NCI-H526 (cell line): ENCODE measurements at regions not wholly inside any gene's neighbourhood (a gene's known extent, or its start where the extent isn't known, plus 50 kb on each side); places are given as distances from the start of the nearest gene placed in this dataset.
"Not testable (repeated sequence)": the region's sequence is repeated elsewhere in the genome, so short reads cannot be mapped to it uniquely, and the experiment has no call there.

Source experiments
- DNase-seq, 2 experiments: peaks; one replicate each; lab custom pipeline; 2025; lab: John Stamatoyannopoulos, UW

DNA sequence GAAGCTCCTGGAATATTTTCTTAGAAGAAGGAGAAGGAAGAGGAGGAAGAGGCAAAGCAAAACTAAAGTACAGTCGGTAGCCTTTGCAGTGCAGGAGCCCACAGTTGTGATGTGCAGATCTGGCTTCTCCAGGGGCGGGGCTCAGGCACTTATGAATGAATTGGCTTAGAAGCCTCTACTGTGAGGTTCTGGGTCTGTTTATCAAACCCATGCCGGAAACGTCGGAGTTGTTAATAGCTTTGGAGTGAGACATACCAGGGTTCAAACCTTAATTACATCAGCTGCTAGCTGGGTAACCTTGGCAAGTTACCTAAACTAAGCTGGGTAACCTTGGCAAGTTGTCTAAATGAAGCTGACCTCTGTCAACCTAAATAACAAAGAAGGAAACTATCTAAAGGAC, 89.3 kb upstream of the PITRM1 start:
- no peak for DNase-seq

GRCh38 chr10:3260066-3260834, 87.7 kb upstream of the PITRM1 start:
- no peak for DNase-seq

- no peak for DNase-seq
These were observed 86.9 kb upstream of the PITRM1 start for GRCh38 chr10:3259499-3259898.

- DNase-seq = no peak
These were observed 85.8 kb upstream of the PITRM1 start for GRCh38 chr10:3258394-3258793.

DNA sequence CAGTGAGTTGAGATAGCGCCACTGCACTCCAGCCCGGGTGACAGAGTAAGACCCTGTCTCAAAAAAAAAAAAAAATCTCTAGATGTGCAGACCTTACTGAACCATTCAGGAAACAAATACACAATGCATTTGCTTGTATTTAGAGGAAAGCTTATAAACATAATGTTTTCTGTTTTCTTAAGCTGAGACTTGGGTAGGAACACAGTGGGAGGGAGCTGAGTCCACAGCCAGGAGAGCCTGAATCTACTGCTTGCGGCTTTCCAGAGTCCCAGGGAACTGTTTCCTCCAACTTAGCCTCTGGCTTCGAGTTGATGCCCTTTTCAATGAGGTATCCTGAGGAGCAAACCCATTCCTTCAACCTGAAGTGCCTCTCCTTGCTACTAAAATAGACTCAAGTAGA, 83.0 kb upstream of the PITRM1 start:
- no peak for DNase-seq

DNA sequence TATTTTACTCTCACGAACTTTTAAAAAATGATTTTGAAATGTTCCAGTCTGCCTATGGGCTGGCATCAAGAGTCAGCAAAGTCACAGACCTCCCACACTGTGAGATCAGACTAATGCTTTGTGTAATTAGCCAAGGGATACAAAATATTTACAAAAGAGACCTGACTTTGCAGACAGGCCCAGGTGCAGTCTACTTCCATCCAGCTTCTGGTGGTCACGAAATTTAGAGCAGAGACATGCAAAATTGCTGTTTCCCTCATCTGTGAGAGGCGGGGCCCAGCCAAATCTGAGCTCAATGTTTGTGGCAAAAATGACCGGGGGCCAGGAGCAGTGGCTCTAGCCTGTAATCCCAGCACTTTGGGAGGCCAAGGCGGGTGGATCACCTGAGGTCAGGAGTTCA, 82.5 kb upstream of the PITRM1 start:
- no peak for DNase-seq

DNA sequence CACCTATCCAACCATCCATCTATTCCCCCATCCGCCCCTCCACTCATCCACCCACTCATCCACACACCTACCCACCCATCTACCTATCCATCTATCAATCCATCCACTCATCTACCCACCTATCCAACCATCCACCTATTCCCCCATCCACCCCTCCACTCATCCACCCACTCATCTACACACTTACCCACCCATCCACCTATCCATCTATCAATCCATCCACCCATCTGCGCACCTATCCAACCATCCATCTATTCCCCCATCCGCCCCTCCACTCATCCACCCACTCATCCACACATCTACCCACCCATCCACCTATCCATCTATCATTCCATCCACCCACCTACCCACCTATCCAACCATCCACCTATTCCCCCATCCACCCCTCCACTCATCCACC, 81.4 kb upstream of the PITRM1 start:
- not testable (repeated sequence) for DNase-seq

DNA sequence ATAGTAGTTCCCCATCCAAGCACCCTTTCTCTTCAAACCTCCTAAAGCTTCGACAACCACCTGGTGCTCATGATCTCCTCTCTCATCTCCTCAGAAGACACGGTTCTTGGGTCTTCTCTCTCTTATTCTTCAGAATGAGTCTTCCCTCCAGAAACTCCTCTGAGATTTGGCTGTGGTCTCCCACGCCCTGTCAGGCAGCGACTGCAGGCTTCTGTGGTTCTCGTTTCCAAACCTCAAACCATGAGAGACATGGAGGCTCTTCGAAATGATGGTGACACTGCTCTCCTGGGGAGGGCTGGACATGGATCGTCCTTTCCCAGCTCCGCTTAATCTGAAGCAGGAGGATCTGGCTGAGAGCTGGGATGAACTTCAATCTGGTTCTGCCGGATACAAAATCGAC, 78.6 kb upstream of the PITRM1 start:
- DNase-seq = no peak

GRCh38 chr10:3249307-3249889, 76.8 kb upstream of the PITRM1 start:
- DNase-seq = no peak

DNA sequence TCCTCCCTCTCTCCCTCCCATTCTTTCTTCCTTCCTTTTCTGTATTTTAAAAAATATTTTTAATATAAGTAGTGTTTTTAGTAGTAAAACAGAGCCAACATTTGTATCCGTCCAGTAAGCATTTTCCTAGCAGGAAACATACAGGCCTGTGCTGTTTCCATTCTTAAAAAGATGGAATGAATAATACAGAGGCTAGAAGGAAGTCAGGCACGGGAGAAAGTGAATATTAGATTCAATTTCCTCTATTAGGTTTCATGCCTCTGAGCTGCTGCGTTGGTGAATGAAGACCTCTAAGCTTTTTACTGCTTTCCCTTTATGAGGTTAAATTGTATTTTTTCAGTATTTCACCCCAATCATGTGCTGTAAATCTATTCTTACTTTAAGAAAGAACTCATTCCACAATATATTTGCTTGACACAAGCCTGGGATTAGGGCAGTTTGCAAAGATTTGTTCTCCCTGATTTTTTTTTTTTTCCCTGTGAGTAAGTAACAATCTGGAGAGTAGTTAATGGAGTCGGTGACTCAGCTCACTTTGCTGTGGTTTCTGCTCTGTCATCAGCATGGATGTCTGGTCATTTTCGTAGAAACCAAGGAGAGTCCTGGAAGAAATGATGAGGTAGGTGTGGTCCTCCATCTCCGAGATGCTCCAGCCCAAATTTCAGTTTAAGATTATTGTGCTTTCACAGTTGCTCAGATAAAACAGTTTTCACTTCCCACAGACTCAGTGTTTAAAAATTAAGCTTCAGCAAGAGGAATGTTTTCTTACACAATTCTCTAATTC, 76.1 kb upstream of the PITRM1 start:
- no peak for DNase-seq

DNA sequence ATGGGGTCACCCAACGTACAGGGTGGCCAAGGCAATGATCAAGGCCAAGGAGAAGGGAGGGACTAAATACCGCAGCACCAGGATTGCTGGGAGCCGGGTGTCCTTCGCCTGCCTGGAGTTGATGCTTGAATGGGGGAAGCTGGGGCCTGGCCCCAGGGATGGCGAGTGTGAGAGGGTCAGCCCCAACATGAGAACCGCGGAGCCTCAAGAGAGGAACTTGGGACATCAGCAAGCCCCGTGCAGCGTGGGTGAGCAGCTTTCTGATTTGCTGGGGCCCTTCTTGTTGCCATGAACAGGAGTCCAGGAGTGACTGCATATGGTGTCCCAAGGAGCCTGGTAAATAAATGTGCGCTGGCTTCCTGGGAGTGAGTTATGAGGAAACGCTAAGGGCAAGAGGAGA, 72.8 kb upstream of the PITRM1 start:
- DNase-seq = no peak

GRCh38 chr10:3241967-3242650, 69.5 kb upstream of the PITRM1 start:
- no peak for DNase-seq

DNA sequence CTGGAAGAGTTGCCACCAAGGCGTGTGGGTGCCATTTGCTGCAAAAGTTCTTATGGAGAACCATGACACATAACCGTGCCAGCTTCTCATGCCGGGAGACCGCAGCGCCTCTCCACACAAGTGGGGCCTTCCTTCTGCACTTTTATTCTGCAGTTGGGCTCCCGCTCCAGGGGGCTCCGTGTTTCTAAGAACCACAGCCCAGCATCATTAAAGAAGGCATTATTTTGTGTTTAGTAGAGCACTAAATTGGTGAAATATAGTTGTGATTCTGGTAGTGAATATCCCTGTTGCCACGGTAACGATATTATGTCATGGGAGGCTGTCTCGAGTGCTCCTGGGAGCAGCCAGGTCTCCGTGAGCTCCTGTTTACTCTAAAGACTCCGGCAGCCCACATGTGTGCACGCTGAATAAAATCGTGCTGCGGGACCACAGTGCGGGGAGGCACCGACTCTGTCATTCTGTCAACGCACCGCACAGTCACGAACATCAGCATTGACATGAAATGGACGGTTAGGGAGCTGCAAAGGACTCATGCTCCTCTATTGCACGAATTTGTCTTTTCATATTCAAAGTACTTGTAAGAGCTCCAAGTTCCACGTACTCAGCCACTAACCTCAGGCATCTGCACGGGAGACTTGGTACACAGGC, 68.8 kb upstream of the PITRM1 start:
- no peak for DNase-seq

DNA sequence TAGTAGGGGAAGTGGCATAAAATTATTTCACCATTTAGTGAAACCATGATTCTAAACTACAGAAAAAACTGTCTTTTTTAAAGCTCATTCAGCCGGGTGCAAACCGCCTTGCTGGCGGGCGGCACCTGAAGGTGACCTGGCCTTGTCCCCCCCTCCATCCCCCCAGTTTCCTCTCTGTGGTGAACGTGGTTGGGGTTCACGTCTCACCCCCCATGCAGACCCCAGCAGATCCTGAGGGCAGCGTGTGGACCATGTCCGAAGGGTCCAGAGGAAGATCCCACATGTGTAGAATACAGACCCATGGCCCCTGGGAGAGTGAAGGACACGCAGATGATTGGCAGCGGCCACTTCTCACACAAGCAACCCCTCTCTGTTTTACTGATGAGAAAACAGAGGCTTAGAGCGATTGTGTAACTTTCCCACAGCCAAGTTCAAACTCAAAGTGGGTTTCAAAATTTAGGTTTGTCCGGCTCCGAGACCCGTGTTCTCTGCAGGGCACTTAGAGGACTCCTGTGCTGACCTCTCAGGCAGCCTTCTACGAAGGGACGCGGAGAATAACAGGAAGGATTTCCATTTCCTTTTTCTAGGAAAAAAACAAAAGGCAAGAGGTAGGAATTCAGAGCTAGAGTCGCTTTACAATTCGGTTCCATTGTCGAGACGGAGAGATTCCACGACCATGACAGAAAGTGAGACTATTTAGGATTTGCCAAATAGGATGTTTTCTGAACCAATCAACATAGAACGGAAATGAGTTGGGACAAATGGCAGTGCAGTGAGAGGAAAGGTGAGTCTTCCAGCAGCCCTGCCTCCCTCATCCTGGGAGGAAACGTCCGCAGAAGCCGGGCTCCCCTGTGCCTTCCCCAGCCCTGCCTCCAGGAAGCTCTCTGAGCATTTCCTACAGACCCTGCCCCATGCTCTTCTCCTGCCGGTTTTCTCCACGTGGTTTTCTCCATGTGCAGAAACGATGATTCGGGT, 67.6 kb upstream of the PITRM1 start:
- no peak for DNase-seq

GRCh38 chr10:3239066-3239919, 66.7 kb upstream of the PITRM1 start:
- peak in 1 of 2 experiments; percentile 67 for DNase-seq

- DNase-seq = no peak
These were observed 65.7 kb upstream of the PITRM1 start for GRCh38 chr10:3238115-3238871.

DNA sequence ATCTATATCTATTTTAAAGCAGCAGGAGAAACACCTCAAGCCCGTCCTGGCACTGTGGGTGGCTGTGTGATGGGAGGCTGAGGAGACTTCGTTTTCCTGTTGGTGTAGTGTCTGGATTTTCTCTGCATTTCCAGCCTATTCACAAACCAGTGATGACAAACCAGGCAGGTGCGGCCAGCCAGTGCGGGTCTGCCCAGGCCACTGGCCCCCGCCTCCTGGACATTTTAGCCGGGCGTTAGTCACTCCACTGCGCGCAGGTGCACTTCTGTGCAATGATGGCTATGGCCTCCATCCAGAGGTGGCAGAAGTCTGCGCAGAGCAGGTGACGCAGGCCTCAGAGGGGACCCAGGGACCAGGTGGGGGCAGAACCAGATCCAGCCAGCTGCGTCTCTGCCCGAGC, 64.9 kb upstream of the PITRM1 start:
- DNase-seq = no peak

DNA sequence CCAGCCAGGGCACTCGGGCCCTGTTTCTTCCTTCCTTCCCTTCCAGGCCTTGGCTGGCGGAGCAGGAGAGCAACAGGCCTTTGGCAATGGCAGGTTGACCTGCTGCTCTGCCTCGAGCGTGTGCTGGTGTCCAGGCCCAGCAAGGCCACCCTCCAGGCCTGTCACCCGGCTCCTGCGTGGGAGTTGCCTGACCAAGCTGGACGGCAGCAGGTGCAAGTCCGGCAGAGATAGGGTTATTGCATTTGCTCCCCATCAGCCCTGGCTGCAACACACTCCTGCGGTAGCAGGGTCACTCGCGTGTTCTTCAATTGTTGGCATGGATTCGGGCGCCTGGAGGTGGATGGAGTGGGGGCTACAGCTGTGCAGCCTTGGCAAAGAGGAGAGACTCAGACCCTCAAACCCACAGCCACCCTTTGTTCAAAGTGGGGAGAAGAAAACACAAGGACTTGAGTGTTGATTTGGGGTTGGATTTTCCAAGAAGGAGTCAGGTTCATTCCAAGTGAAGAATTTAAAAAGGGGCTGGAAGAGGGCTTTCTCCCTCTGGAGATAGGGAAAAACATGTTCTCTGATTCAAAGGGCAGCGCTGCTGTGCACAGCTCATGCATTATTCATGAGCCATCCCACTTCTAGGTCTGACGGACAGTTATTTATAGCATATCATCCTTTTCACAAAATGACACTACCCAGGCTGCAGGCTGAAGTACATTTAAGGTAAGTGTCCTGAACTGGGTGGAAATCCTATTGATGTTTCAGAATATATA, 64.2 kb upstream of the PITRM1 start:
- no peak for DNase-seq
